Endodermal cell (in vitro differentiated cells): ENCODE measurements at regions not wholly inside any gene's neighbourhood (a gene's known extent, or its start where the extent isn't known, plus 50 kb on each side); places are given as distances from the start of the nearest gene placed in this dataset.

Source experiments
- DNase-seq: peaks from one replicate; pipeline ENCODE4 v3.0.0-alpha.2; 2017
- H3K27ac ChIP-seq: 2 replicates; pipeline ENCODE4 v1.5.1; 2013; ENCODE audit warnings: mild to moderate bottlenecking, low read depth, low read length, moderate library complexity
- H3K27me3 ChIP-seq: 2 replicates; pipeline ENCODE4 v1.6.1; 2013; ENCODE audit warnings: mild to moderate bottlenecking, low read length, moderate library complexity; ENCODE audit not compliant: insufficient read depth, control insufficient read depth, poor library complexity, severe bottlenecking
- H3K36me3 ChIP-seq: 2 replicates; pipeline ENCODE4 v1.7.0; 2013; ENCODE audit warnings: mild to moderate bottlenecking, low read length, moderate library complexity; ENCODE audit not compliant: control insufficient read depth, insufficient read depth
- H3K4me1 ChIP-seq: one replicate; pipeline ENCODE4 v1.7.0; 2013; ENCODE audit warnings: low read length; ENCODE audit not compliant: control insufficient read depth, insufficient read depth
- H3K4me3 ChIP-seq: 2 replicates; pipeline ENCODE4 v1.5.1; 2013; ENCODE audit warnings: mild to moderate bottlenecking, low read length, moderate library complexity
- H3K9ac ChIP-seq: 2 replicates; pipeline ENCODE4 v1.6.1; 2013; ENCODE audit warnings: mild to moderate bottlenecking, low read length, moderate library complexity; ENCODE audit not compliant: poor library complexity, severe bottlenecking; ENCODE audit errors: extremely low read depth
- H3K9me3 ChIP-seq: 2 replicates; pipeline ENCODE4 v1.6.1; 2013; ENCODE audit warnings: mild to moderate bottlenecking, low read length, moderate library complexity; ENCODE audit not compliant: control insufficient read depth
- H3K27ac Mint-ChIP-seq: 2 replicates; pipeline ENCODE4 v1.8.0; 2020; ENCODE audit warnings: mixed read lengths
- H3K27me3 Mint-ChIP-seq: 2 replicates; pipeline ENCODE4 v1.8.0; 2021; ENCODE audit warnings: mild to moderate bottlenecking, mixed read lengths; ENCODE audit not compliant: insufficient read depth
- H3K36me3 Mint-ChIP-seq: 2 replicates; pipeline ENCODE4 v1.8.0; 2020; ENCODE audit warnings: low read depth, mixed read lengths
- H3K4me1 Mint-ChIP-seq: 2 replicates; pipeline ENCODE4 v1.8.0; 2020; ENCODE audit warnings: mixed read lengths
- H3K4me3 Mint-ChIP-seq: 2 replicates; pipeline ENCODE4 v1.8.0; 2020; ENCODE audit warnings: mild to moderate bottlenecking, moderate library complexity, mixed read lengths
- H3K9me3 Mint-ChIP-seq: 2 replicates; pipeline ENCODE4 v1.8.0; 2020; ENCODE audit warnings: mild to moderate bottlenecking, mixed read lengths
- CTCF ChIP-seq: fragments of 200-600 bp; sonication (generic); conservative IDR thresholded peaks from 2 replicates; pipeline ENCODE4 v1.5.0; 2021; ENCODE audit warnings: antibody characterized with exemption, mild to moderate bottlenecking
- WGBS, 2 experiments: methylation state at CpG; one replicate each; pipeline versions ENCODE4 v1.1.5 to v1.1.7; 2013; ENCODE audit warnings: missing lambda C conversion rate in 2 of 2, mixed read lengths in 1 of 2; ENCODE audit not compliant: insufficient coverage in 1 of 2, insufficient read length in 1 of 2; 5-methylcytosine and 5-hydroxymethylcytosine counted together

GRCh38 chr15:96403071-96403470, 72.6 kb downstream of the NR2F2 start:
- H3K4me1 Mint-ChIP-seq: no peaks in the 10 kb centered on the region
- H3K4me3 ChIP-seq: no peak overlapping the region
- H3K27ac Mint-ChIP-seq: no peak overlapping the region
- H3K27me3 Mint-ChIP-seq: peaks cover 98% of the 10 kb centered on the region
- no peak overlapping the region for H3K9ac ChIP-seq
- 86 to 93% methylated on average over 1 of the region's 1 CpG for WGBS, 2 experiments
- no peaks in the 10 kb centered on the region for H3K36me3 Mint-ChIP-seq
- no peaks in the 10 kb centered on the region for H3K36me3 ChIP-seq
- no peak for DNase-seq
- TF ChIP-seq CTCF: peak; percentile 62
- no peaks in the 10 kb centered on the region for H3K9me3 Mint-ChIP-seq
- no peaks in the 10 kb centered on the region for H3K9me3 ChIP-seq
- no peak overlapping the region for H3K4me3 Mint-ChIP-seq
- H3K27ac ChIP-seq: no peak overlapping the region
- peaks cover 96% of the 10 kb centered on the region for H3K27me3 ChIP-seq
- peaks cover 3% of the 10 kb centered on the region for H3K4me1 ChIP-seq

GRCh38 chr15:96403932-96404331, 73.4 kb downstream of the NR2F2 start:
- Mint-ChIP-seq H3K27me3 (peaks cover 98% of the 10 kb centered on the region), H3K9me3 (no peaks in the 10 kb centered on the region), H3K4me3 (no peak overlapping the region), H3K27ac (no peak overlapping the region), H3K4me1 (no peaks in the 10 kb centered on the region), H3K36me3 (no peaks in the 10 kb centered on the region)
- no peak for DNase-seq
- Histone ChIP-seq H3K9me3 (no peaks in the 10 kb centered on the region), H3K36me3 (no peaks in the 10 kb centered on the region), H3K4me1 (peaks cover 3% of the 10 kb centered on the region), H3K27ac (no peak overlapping the region), H3K9ac (no peak overlapping the region), H3K27me3 (peaks cover 96% of the 10 kb centered on the region), H3K4me3 (no peak overlapping the region)
- TF ChIP-seq CTCF: no peak
- WGBS, 2 experiments: 100% methylated on average over 1 of the region's 1 CpG; no CpG with 5 or more reads in 1 of the 2 experiments

- H3K27me3 ChIP-seq: peaks cover 96% of the 10 kb centered on the region
- H3K36me3 ChIP-seq: no peaks in the 10 kb centered on the region
- no peak for DNase-seq
- H3K27ac ChIP-seq: no peak overlapping the region
- Mint-ChIP-seq H3K27ac (no peak overlapping the region), H3K4me1 (peaks cover 4% of the 10 kb centered on the region), H3K27me3 (peaks cover 98% of the 10 kb centered on the region), H3K4me3 (no peak overlapping the region), H3K9me3 (no peaks in the 10 kb centered on the region), H3K36me3 (no peaks in the 10 kb centered on the region)
- no peak overlapping the region for H3K9ac ChIP-seq
- no peak for TF ChIP-seq CTCF
- H3K4me3 ChIP-seq: no peak overlapping the region
- 100% methylated on average over 1 of the region's 2 CpGs; no CpG with 5 or more reads in 1 of the 2 experiments for WGBS, 2 experiments
- peaks cover 3% of the 10 kb centered on the region for H3K4me1 ChIP-seq
- no peaks in the 10 kb centered on the region for H3K9me3 ChIP-seq
These were observed 74.1 kb downstream of the NR2F2 start for GRCh38 chr15:96404560-96404959.
